ENCODE measurements at regions not wholly inside any gene's neighbourhood (a gene's known extent, or its start where the extent isn't known, plus 50 kb on each side); places are given as distances from the start of the nearest gene placed in this dataset.
A peak's percentile ranks its signal among the peaks of the same experiment; 100 is the strongest.

GRCh38 chr4:10371869-10372471 lies 85.3 kb downstream of the ZNF518B start:
- dilution Hi-C loops (cut with HindIII; ENCODE audit: low sequenced_read_pairs, unreplicated experiment) = no loop called here
- Histone ChIP-seq H4K8ac (ENCODE audit: low read depth in 2 of 2, low read length in 2 of 2) (no peak overlapping the region), H2BK5ac (ENCODE audit: low read depth, low read length, poor library complexity, severe bottlenecking) (no peak overlapping the region), H3K27me3 (ENCODE audit: control insufficient read depth, insufficient read depth, low read length) (no peaks in the 10 kb centered on the region), H3K9me1 (ENCODE audit: insufficient read depth, low read length) (no peaks in the 10 kb centered on the region), H3K36me3 (ENCODE audit: control insufficient read depth, insufficient read depth, low read length) (no peaks in the 10 kb centered on the region), H2BK20ac (ENCODE audit: low read depth, low read length) (no peak overlapping the region), H2BK120ac (ENCODE audit: low read depth, low read length) (no peak overlapping the region), H4K20me1 (ENCODE audit: insufficient read depth, low read length) (no peaks in the 10 kb centered on the region), H2AFZ (replicated peaks; ENCODE audit: low read length, poor library complexity) (no peak overlapping the region), H4K5ac (ENCODE audit: low read depth, low read length) (no peak overlapping the region), H4K91ac (ENCODE audit: insufficient read depth, low read depth, low read length) (no peak overlapping the region), H3K4me2 (ENCODE audit: low read depth, low read length) (no peak overlapping the region), H3K14ac (replicated peaks; ENCODE audit: low read depth, low read length) (no peak overlapping the region), H2AK5ac (ENCODE audit: low read depth, low read length) (no peak overlapping the region), H3K18ac (ENCODE audit: low read depth, low read length) (no peak overlapping the region), H3K79me1 (ENCODE audit: low read depth in 1 of 2, low read length in 2 of 2) (no peaks in the 10 kb centered on the region), H3K4ac (ENCODE audit: low read depth, low read length) (no peak overlapping the region), H2AK9ac (replicated peaks; ENCODE audit: low read depth, low read length, poor library complexity) (no peak overlapping the region), H3K9me3 (ENCODE audit: control insufficient read depth, insufficient read depth, low read length) (no peaks in the 10 kb centered on the region), H3K4me3 (ENCODE audit: insufficient read depth, low read depth, low read length) (no peak overlapping the region), H3K27ac (ENCODE audit: insufficient read depth, low read length) (no peak overlapping the region), H3K23ac (ENCODE audit: low read depth, low read length) (no peak overlapping the region), H3K56ac (ENCODE audit: extremely low read depth, insufficient read depth, low read length) (no peak overlapping the region; the same call in 1 of the 2 replicates), H3K4me1 (ENCODE audit: control insufficient read depth, insufficient read depth, low read length) (no peaks in the 10 kb centered on the region), H3K9ac (ENCODE audit: low read depth, low read length) (no peak overlapping the region), H2BK15ac (ENCODE audit: low read depth, low read length) (no peak overlapping the region)
- TF ChIP-seq CTCF (conservative IDR thresholded peaks at IDR 0.05; ENCODE audit: low read depth, low read length) (no peak), CHD1 (IDR thresholded peaks at IDR 0.05; ENCODE audit: low read depth, low read length) (no peak), CEBPB (IDR thresholded peaks at IDR 0.05; ENCODE audit: low read depth, low read length) (no peak), MAFK (IDR thresholded peaks at IDR 0.05; ENCODE audit: low read depth, low read length) (no peak), SMC3 (IDR thresholded peaks at IDR 0.05; ENCODE audit: low read depth, low read length) (no peak), MAZ (IDR thresholded peaks at IDR 0.05; ENCODE audit: borderline replicate concordance, low read depth, low read length) (no peak), NFE2L2 (IDR thresholded peaks at IDR 0.05; ENCODE audit: low read depth, low read length) (no peak), FOS (IDR thresholded peaks at IDR 0.05; ENCODE audit: low read depth, low read length) (no peak), BHLHE40 (IDR thresholded peaks at IDR 0.05; ENCODE audit: low read depth, low read length) (no peak), MXI1 (IDR thresholded peaks at IDR 0.05; ENCODE audit: borderline replicate concordance, low read depth, low read length) (no peak), POLR2A (IDR thresholded peaks at IDR 0.05; ENCODE audit: low read depth, low read length) (no peak), RFX5 (IDR thresholded peaks at IDR 0.05; ENCODE audit: low read depth, low read length) (no peak), RAD21 (IDR thresholded peaks at IDR 0.05; ENCODE audit: low read length) (no peak), RCOR1 (IDR thresholded peaks at IDR 0.05; ENCODE audit: insufficient replicate concordance, low read length) (no peak)
- TF ChIP-seq, protein P1, sequence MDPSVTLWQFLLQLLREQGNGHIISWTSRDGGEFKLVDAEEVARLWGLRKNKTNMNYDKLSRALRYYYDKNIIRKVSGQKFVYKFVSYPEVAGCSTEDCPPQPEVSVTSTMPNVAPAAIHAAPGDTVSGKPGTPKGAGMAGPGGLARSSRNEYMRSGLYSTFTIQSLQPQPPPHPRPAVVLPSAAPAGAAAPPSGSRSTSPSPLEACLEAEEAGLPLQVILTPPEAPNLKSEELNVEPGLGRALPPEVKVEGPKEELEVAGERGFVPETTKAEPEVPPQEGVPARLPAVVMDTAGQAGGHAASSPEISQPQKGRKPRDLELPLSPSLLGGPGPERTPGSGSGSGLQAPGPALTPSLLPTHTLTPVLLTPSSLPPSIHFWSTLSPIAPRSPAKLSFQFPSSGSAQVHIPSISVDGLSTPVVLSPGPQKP (IDR thresholded peaks at IDR 0.05; ENCODE audit: borderline replicate concordance, low read depth, low read length) = no peak
- TF ChIP-seq, protein P2, sequence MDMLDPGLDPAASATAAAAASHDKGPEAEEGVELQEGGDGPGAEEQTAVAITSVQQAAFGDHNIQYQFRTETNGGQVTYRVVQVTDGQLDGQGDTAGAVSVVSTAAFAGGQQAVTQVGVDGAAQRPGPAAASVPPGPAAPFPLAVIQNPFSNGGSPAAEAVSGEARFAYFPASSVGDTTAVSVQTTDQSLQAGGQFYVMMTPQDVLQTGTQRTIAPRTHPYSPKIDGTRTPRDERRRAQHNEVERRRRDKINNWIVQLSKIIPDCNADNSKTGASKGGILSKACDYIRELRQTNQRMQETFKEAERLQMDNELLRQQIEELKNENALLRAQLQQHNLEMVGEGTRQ (IDR thresholded peaks at IDR 0.05; ENCODE audit: low read depth, low read length) = no peak
- no TSS peak for BruUV-seq (replicated peaks)
- DNase-seq (peak; percentile 2), ATAC-seq (ENCODE audit: low read depth) (no peak)
- in situ Hi-C loops (cut with MboI; ENCODE audit: low sequenced_read_pairs) = no loop called here
- ChIA-PET POLR2A (ENCODE audit: unreplicated experiment) (no interaction called here), CTCF (no interaction called here)
- WGBS, 2 experiments (ENCODE audit: extremely low coverage in 2 of 2, insufficient read length in 1 of 2) = no CpG with 5 or more reads among the region's 4 CpGs
- intact Hi-C loops (cut with micrococcal nuclease) = no loop called here
